Suprapubic skin (tissue), 4 donors: ENCODE measurements at regions not wholly inside any gene's neighbourhood (a gene's known extent, or its start where the extent isn't known, plus 50 kb on each side); places are given as distances from the start of the nearest gene placed in this dataset.

Source experiments
- CTCF ChIP-seq, 2 donors: fragments of 200-600 bp in 1 of 2; fragments of 450-650 bp in 1 of 2; sonication (generic) in 1 of 2; IDR thresholded peaks; one replicate each; pipeline ENCODE4 v1.5.1; 2016 to 2019; ENCODE audit warnings: antibody characterized with exemption in 2 of 2, mild to moderate bottlenecking in 1 of 2, moderate library complexity in 1 of 2
- EP300 ChIP-seq: sonication (generic); formaldehyde crosslinking; IDR thresholded peaks from one replicate; pipeline ENCODE4 v1.6.1; 2017; ENCODE audit warnings: antibody characterized with exemption
- POLR2AphosphoS5 ChIP-seq, 3 donors: sonication (generic); formaldehyde crosslinking; IDR thresholded peaks; one replicate each; pipeline ENCODE4 v1.6.1; 2017; ENCODE audit warnings: antibody characterized with exemption in 3 of 3

- TF ChIP-seq CTCF (IDR thresholded peaks at IDR 0.05): no peak
- TF ChIP-seq POLR2AphosphoS5 (IDR thresholded peaks at IDR 0.05): no peak
- no peak for TF ChIP-seq EP300
Observed at GRCh38 chr2:175351512-175351911, 170.0 kb upstream of the ATP5MC3 start.
